Testis (tissue), 2 donors: ENCODE measurements at regions not wholly inside any gene's neighbourhood (a gene's known extent, or its start where the extent isn't known, plus 50 kb on each side); places are given as distances from the start of the nearest gene placed in this dataset.

Source experiments
- CTCF ChIP-seq, 3 experiments: fragments of 450-650 bp in 2 of 3; fragments of 200-600 bp in 1 of 3; sonication (generic) in 1 of 3; IDR thresholded peaks; one replicate each; pipeline ENCODE4 v1.5.1; 2016 to 2019; ENCODE audit warnings: antibody characterized with exemption in 3 of 3, mild to moderate bottlenecking in 2 of 3, moderate library complexity in 1 of 3
- POLR2A ChIP-seq: fragments of 450-650 bp; IDR thresholded peaks from one replicate; pipeline ENCODE4 v1.6.1; 2017; ENCODE audit warnings: antibody characterized with exemption, mild to moderate bottlenecking, moderate library complexity

GRCh38 chr5:52469835-52470234, 317.9 kb upstream of the ITGA1 start:
- TF ChIP-seq CTCF (IDR thresholded peaks at IDR 0.05): no peak
- no peak for TF ChIP-seq POLR2A
